Hepatocyte (in vitro differentiated cells): ENCODE measurements at regions not wholly inside any gene's neighbourhood (a gene's known extent, or its start where the extent isn't known, plus 50 kb on each side); places are given as distances from the start of the nearest gene placed in this dataset.

Experiments
- CTCF ChIP-seq: fragments of 200-600 bp; sonication (generic); IDR thresholded peaks from 2 replicates; pipeline ENCODE4 v1.5.1; 2016; ENCODE audit warnings: antibody characterized with exemption, mild to moderate bottlenecking; ENCODE audit not compliant: poor library complexity
- EZH2 ChIP-seq: fragments of 200-600 bp; sonication (generic); IDR thresholded peaks from 2 replicates; pipeline ENCODE4 v1.6.1; 2016; ENCODE audit warnings: antibody characterized with exemption, mild to moderate bottlenecking, borderline replicate concordance

DNA sequence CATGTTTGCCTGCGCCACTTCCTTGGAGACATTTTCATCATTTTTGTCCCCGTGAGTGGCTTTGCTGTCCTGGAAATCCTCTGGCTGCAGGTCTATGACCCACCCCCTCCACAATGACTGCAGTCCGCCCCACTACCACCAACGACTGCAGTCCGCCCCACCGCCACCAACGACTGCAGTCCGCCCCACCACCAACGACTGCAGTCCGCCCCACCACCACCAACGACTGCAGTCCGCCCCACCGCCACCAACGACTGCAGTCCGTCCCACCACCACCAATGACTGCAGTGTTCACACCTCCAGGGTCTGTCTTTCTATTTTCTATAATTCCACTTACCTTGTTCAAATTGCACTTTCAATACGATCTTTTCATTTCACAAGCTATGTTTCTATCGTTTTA, 820.7 kb upstream of the SALL3 start:
- no peak for TF ChIP-seq CTCF
- no peak for TF ChIP-seq EZH2
